ENCODE measurements at regions not wholly inside any gene's neighbourhood (a gene's known extent, or its start where the extent isn't known, plus 50 kb on each side); places are given as distances from the start of the nearest gene placed in this dataset.

- TF ChIP-seq POLR2AphosphoS2 (conservative IDR thresholded peaks at IDR 0.05; ENCODE audit: low read length) (no peak), EP300 (IDR thresholded peaks at IDR 0.05) (no peak), POLR2A (IDR thresholded peaks at IDR 0.05; ENCODE audit: low read length) (no peak), PHF8 (IDR thresholded peaks at IDR 0.05; ENCODE audit: borderline replicate concordance, low read depth) (no peak), RFX5 (IDR thresholded peaks at IDR 0.05) (no peak), SMC3 (IDR thresholded peaks at IDR 0.05) (no peak), CEBPB (IDR thresholded peaks at IDR 0.05) (no peak), MYC (IDR thresholded peaks at IDR 0.05; ENCODE audit: borderline replicate concordance, low read length) (no peak)
- TF ChIP-seq, protein P1, sequence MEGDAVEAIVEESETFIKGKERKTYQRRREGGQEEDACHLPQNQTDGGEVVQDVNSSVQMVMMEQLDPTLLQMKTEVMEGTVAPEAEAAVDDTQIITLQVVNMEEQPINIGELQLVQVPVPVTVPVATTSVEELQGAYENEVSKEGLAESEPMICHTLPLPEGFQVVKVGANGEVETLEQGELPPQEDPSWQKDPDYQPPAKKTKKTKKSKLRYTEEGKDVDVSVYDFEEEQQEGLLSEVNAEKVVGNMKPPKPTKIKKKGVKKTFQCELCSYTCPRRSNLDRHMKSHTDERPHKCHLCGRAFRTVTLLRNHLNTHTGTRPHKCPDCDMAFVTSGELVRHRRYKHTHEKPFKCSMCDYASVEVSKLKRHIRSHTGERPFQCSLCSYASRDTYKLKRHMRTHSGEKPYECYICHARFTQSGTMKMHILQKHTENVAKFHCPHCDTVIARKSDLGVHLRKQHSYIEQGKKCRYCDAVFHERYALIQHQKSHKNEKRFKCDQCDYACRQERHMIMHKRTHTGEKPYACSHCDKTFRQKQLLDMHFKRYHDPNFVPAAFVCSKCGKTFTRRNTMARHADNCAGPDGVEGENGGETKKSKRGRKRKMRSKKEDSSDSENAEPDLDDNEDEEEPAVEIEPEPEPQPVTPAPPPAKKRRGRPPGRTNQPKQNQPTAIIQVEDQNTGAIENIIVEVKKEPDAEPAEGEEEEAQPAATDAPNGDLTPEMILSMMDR (IDR thresholded peaks at IDR 0.05): no peak
Measured at GRCh38 chr2:45069684-45070083, 60.4 kb upstream of the SIX2 start.

All from A549 (cell line).